ENCODE measurements at regions not wholly inside any gene's neighbourhood (a gene's known extent, or its start where the extent isn't known, plus 50 kb on each side); places are given as distances from the start of the nearest gene placed in this dataset.
"Not testable (repeated sequence)": the region's sequence is repeated elsewhere in the genome, so short reads cannot be mapped to it uniquely, and the experiment has no call there.

DNA sequence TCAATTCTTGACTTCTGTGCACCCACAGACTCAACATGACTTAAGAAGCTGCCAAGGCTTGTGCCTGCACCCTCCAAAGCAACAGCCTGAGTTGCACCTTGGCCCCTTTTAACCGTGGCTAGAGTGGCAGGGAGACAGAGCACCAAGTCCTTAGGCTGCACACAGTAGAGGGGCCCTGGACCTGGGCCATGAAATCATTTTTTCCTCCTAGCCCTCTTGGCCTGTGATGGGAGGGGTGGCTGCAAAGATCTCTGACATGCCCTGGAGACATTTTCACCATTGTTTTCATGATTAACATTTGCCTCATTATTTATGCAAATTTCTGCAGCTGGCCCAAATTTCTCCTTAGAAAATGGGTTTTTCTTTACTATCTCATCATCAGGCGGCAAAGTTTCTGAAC is 836.8 kb downstream of the ZPLD1 start:
- TF ChIP-seq, protein P1, sequence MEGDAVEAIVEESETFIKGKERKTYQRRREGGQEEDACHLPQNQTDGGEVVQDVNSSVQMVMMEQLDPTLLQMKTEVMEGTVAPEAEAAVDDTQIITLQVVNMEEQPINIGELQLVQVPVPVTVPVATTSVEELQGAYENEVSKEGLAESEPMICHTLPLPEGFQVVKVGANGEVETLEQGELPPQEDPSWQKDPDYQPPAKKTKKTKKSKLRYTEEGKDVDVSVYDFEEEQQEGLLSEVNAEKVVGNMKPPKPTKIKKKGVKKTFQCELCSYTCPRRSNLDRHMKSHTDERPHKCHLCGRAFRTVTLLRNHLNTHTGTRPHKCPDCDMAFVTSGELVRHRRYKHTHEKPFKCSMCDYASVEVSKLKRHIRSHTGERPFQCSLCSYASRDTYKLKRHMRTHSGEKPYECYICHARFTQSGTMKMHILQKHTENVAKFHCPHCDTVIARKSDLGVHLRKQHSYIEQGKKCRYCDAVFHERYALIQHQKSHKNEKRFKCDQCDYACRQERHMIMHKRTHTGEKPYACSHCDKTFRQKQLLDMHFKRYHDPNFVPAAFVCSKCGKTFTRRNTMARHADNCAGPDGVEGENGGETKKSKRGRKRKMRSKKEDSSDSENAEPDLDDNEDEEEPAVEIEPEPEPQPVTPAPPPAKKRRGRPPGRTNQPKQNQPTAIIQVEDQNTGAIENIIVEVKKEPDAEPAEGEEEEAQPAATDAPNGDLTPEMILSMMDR (IDR thresholded peaks at IDR 0.05; ENCODE audit: insufficient read depth, low read depth, low read length, missing control alignments) = no peak
- no peak overlapping the region for H3K4me3 ChIP-seq (ENCODE audit: low read depth, low read length)
- no peak for DNase-seq (ENCODE audit: low read depth)

DNA sequence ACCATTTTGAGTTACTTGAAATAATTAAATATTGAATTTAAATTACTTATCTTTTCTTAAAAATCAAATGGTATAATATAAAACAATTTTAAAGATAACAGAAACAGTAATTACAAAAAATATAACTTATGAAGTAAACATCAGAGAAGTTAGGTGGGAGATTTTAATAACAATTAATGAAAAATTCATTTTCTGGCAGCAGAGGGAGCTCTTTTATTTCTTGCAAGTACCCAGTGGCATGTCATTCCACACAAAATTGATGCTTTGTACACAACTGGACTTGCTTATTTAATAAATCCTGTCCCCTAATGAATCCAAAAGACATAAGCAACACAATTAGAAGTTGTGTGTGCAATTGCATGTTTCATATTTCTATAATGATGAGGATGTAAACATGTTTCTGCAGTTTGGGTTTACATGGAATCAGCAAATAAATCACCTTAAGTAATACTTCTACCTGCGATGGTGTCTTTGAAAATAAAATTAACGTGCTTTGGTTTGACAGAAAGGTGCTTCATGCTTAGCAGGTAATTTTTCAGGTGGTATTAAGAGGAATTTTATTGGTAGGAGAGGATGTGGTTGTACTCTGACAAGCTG is 861.3 kb downstream of the ZPLD1 start:
- TF ChIP-seq, protein P1 (IDR thresholded peaks at IDR 0.05; ENCODE audit: insufficient read depth, low read depth, low read length, missing control alignments) = peak; percentile 12
- peak; percentile 25 for DNase-seq (ENCODE audit: low read depth)
- no peak overlapping the region for H3K4me3 ChIP-seq (ENCODE audit: low read depth, low read length)

DNA sequence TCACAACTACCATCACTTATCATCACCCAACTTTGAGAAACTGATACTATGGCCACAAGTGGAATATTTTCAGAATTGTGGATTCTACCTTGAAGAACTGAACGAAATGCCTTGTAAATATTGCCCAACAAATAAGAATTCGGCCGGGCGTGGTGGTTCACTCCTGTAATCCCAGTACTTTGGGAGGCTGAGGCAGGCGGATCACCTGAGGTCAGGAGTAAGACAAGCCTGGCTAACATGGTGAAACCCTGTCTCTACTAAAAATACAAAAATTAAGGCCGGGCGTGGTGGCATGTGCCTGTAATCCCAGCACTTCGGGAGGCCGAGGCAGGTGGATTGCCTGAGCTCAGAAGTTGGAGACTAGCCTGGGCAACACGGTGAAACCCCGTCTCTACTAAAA is 862.7 kb downstream of the ZPLD1 start:
- not testable (repeated sequence) for H3K4me3 ChIP-seq (ENCODE audit: low read depth, low read length); DNase-seq (ENCODE audit: low read depth)

DNA sequence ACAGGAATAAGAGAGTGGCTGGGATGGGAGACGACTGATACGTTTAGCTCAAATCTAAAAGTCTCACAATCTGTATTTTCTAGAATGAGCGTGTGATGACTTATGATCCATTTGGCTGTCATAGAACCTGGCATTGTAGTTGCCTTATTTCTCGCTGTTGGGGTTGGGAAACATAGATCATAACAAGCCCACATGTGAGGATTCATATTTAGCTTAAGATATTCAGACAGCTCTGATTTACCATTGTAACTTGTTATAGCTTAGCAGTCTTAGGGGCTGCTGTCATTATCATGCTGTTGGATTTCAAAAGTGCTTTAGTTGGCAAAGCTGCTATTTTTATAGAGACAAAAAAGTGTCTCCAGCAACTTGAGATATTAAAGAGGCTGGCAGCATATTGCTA is 871.3 kb downstream of the ZPLD1 start:
- H3K4me3 ChIP-seq (ENCODE audit: low read depth, low read length) = no peak overlapping the region
- TF ChIP-seq, protein P1 (IDR thresholded peaks at IDR 0.05; ENCODE audit: insufficient read depth, low read depth, low read length, missing control alignments) = no peak
- DNase-seq (ENCODE audit: low read depth) = no peak

DNA sequence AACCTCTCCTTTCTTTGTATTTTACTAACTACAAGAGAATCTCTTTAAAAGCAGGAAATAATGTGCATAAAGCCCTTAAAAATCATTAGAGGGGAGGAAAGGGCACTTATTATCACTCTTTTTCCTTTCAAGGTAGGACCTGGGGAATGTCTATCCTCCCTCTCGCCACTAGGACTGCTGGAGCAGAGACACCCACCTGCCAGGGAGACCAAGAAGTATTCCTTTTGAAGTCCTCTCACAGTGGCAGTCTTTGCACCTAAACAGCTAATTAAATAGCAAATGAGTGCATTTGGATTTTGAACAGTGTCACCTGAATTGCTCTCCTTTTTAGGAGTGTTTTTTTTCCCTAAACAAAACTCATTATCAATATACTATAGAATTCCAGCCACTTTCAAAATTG is 874.1 kb downstream of the ZPLD1 start:
- TF ChIP-seq, protein P1 (IDR thresholded peaks at IDR 0.05; ENCODE audit: insufficient read depth, low read depth, low read length, missing control alignments) = peak; percentile 4
- no peak overlapping the region for H3K4me3 ChIP-seq (ENCODE audit: low read depth, low read length)
- DNase-seq (ENCODE audit: low read depth) = no peak

DNA sequence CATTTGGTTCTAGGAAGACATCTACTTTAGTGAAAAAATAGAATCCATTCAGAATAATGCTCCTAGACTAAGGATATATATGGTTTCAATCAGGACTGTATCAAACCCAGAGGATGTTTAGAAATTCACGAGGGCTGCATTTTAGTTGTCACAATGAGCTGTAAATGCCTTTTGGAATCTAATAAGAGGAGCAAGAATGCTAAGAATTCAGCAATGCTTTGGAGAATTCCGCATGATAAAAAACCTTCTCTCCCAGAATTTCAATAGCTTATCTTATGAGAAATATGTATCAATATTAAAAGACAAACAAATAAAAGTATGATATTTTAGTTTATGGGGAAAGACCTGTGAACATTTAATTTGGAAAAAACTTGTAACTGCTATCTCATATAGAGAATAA is 885.1 kb downstream of the ZPLD1 start:
- no peak overlapping the region for H3K4me3 ChIP-seq (ENCODE audit: low read depth, low read length)
- no peak for DNase-seq (ENCODE audit: low read depth)
- TF ChIP-seq, protein P1 (IDR thresholded peaks at IDR 0.05; ENCODE audit: insufficient read depth, low read depth, low read length, missing control alignments) = no peak

DNA sequence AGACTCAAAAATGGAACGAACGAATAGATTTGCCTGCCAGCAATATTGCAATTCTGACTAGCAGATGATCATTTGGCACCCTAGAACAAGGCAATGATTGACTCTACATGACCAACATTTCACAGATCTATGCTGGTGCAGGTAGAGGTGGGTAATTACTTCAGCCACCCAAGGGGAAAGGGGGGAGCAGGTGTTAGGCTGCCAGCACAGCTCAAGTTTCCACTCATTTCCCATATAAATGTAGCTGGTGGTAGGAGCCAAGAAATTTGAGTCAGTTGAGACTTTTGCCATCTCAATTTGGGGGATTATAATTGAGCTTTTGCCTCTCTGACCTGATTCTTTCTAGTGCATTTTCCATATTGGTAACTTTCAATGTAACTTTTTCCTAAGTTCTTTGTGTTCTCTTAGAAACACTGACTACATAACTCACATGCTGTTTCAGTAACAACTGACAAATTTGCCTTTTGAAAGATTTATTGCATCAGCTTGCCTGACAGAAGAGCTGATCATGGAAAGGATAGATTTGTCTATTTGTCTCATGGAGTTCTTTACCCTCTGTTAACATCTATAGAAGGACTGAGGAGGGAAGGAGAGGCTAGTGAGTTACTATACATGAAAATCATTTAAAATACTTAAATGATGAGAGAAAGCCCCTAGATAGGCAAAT is 902.5 kb downstream of the ZPLD1 start:
- TF ChIP-seq, protein P1 (IDR thresholded peaks at IDR 0.05; ENCODE audit: insufficient read depth, low read depth, low read length, missing control alignments) = no peak
- no peak for DNase-seq (ENCODE audit: low read depth)
- H3K4me3 ChIP-seq (ENCODE audit: low read depth, low read length) = no peak overlapping the region
